ENCODE measurements at regions not wholly inside any gene's neighbourhood (a gene's known extent, or its start where the extent isn't known, plus 50 kb on each side); places are given as distances from the start of the nearest gene placed in this dataset.

- intact Hi-C loops (cut with DNase I; ENCODE audit: low total_unique reads), result no loop called here
- Histone ChIP-seq H3K27me3 (no peaks in the 10 kb centered on the region), H3K9me3 (no peaks in the 10 kb centered on the region), H3K36me3 (no peaks in the 10 kb centered on the region), H3K27ac (no peak overlapping the region), H3K4me1 (no peaks in the 10 kb centered on the region), H3K4me3 (no peak overlapping the region)
- TF ChIP-seq CTCF (IDR thresholded peaks at IDR 0.05 in 4 of 5, conservative IDR thresholded peaks at IDR 0.05 in 1 of 5), result no peak
- no peak for TF ChIP-seq POLR2A (IDR thresholded peaks at IDR 0.05)
- DNase-seq (no peak), ATAC-seq (no peak)
- in situ Hi-C loops (cut with MboI; ENCODE audit: low sequenced_read_pairs in 4 of 4), result no loop called here
Observed at GRCh38 chr2:152858594-152859265, 140.3 kb downstream of the ARL6IP6 start.

- ATAC-seq (no peak), DNase-seq (no peak)
- in situ Hi-C loops (cut with MboI; ENCODE audit: low sequenced_read_pairs in 4 of 4) (no loop called here), intact Hi-C loops (cut with DNase I; ENCODE audit: low total_unique reads) (no loop called here)
- Histone ChIP-seq H3K27ac (no peak overlapping the region), H3K4me3 (no peak overlapping the region), H3K27me3 (no peaks in the 10 kb centered on the region), H3K9me3 (no peaks in the 10 kb centered on the region), H3K36me3 (no peaks in the 10 kb centered on the region), H3K4me1 (no peaks in the 10 kb centered on the region)
- TF ChIP-seq POLR2A (IDR thresholded peaks at IDR 0.05) (no peak), CTCF (IDR thresholded peaks at IDR 0.05 in 4 of 5, conservative IDR thresholded peaks at IDR 0.05 in 1 of 5) (no peak)
Observed at GRCh38 chr2:152846697-152847470, 128.5 kb downstream of the ARL6IP6 start.

GRCh38 chr2:152835674-152836073, 117.3 kb downstream of the ARL6IP6 start:
- no peak for ATAC-seq
- no peak for DNase-seq
- H3K27me3 ChIP-seq, result no peaks in the 10 kb centered on the region
- no peaks in the 10 kb centered on the region for H3K9me3 ChIP-seq
- intact Hi-C loops (cut with DNase I; ENCODE audit: low total_unique reads) (no loop called here), in situ Hi-C loops (cut with MboI; ENCODE audit: low sequenced_read_pairs in 4 of 4) (no loop called here)
- no peaks in the 10 kb centered on the region for H3K36me3 ChIP-seq
- TF ChIP-seq POLR2A (IDR thresholded peaks at IDR 0.05), result no peak
- TF ChIP-seq CTCF (IDR thresholded peaks at IDR 0.05 in 4 of 5, conservative IDR thresholded peaks at IDR 0.05 in 1 of 5), result no peak
- H3K4me3 ChIP-seq, result no peak overlapping the region
- no peaks in the 10 kb centered on the region for H3K4me1 ChIP-seq
- no peak overlapping the region for H3K27ac ChIP-seq

- TF ChIP-seq CTCF (IDR thresholded peaks at IDR 0.05 in 4 of 5, conservative IDR thresholded peaks at IDR 0.05 in 1 of 5) (no peak), POLR2A (IDR thresholded peaks at IDR 0.05) (no peak)
- in situ Hi-C loops (cut with MboI; ENCODE audit: low sequenced_read_pairs in 4 of 4), result no loop called here
Observed at GRCh38 chr2:152827944-152828343, 109.5 kb downstream of the ARL6IP6 start.

More at GRCh38 chr2:152827944-152828343, 109.5 kb downstream of the ARL6IP6 start:
- Histone ChIP-seq H3K27me3 (no peaks in the 10 kb centered on the region), H3K4me1 (no peaks in the 10 kb centered on the region), H3K9me3 (no peaks in the 10 kb centered on the region), H3K4me3 (no peak overlapping the region), H3K36me3 (no peaks in the 10 kb centered on the region), H3K27ac (no peak overlapping the region)
- no peak for ATAC-seq
- no peak for DNase-seq
- intact Hi-C loops (cut with DNase I; ENCODE audit: low total_unique reads), result no loop called here
